GM12892 (cell line): ENCODE measurements at regions not wholly inside any gene's neighbourhood (a gene's known extent, or its start where the extent isn't known, plus 50 kb on each side); places are given as distances from the start of the nearest gene placed in this dataset.

Experiments
- POLR2A ChIP-seq: IDR thresholded peaks from 2 replicates; pipeline ENCODE4 v1.6.1; 2011; ENCODE audit warnings: low read depth, low read length, control low read depth
- TAF1 ChIP-seq: IDR thresholded peaks from 2 replicates; pipeline ENCODE4 v1.6.1; 2011; ENCODE audit warnings: low read depth, mild to moderate bottlenecking, control low read depth, low read length, borderline replicate concordance

- TF ChIP-seq POLR2A (no peak), TAF1 (no peak)
Observed at GRCh38 chr21:26226724-26227123, 56.2 kb upstream of the APP start.
